ENCODE measurements at regions not wholly inside any gene's neighbourhood (a gene's known extent, or its start where the extent isn't known, plus 50 kb on each side); places are given as distances from the start of the nearest gene placed in this dataset.

DNA sequence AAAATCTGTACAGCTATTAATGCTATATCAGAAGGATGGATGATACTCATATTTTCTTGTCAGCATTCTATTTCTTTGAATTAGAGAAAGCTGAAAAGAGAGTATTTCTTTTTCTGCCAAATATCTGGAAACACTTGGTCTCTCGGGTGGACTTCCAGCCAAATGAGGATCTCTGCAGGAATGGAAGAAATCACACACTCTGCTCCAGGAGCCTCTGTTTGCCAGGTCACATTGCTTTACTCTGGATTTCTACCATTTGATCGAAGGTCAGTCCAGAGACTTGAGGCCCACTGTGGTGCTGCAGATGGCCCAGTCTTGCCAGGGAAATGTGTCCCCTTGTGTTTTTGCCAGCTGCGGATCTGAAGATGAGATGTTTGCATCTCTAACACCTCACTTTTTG is 154.1 kb downstream of the PCSK1 start:
- Histone ChIP-seq H3K4me1 (replicated peaks in 1 of 4; ENCODE audit: control insufficient read depth in 3 of 4, insufficient read depth in 4 of 4, low read length in 3 of 4) (no peaks in the 10 kb centered on the region), H3K79me1 (ENCODE audit: low read depth, low read length) (no peaks in the 10 kb centered on the region), H4K5ac (ENCODE audit: insufficient read length, low read depth, low read length) (no peak overlapping the region), H3K27me3 (replicated peaks in 1 of 4; ENCODE audit: control insufficient read depth in 3 of 4, extremely low read depth in 1 of 4, insufficient read depth in 3 of 4, low read length in 3 of 4) (peaks cover 0 to 1% (median 0%) of the 10 kb centered on the region in 4 experiments; a peak in 1 of 7 replicates), H3K14ac (ENCODE audit: insufficient read length) (no peak overlapping the region), H4K8ac (ENCODE audit: extremely low read depth, insufficient read depth, low read length) (no peak overlapping the region; the same call in 1 of the 2 replicates), H3K23ac (ENCODE audit: insufficient read length) (no peak overlapping the region), H2AK5ac (ENCODE audit: low read depth, low read length) (no peak overlapping the region), H2BK20ac (ENCODE audit: low read length) (no peak overlapping the region), H3K27ac (ENCODE audit: low read depth, low read length) (no peak overlapping the region), H2BK15ac (ENCODE audit: low read length) (no peak overlapping the region), H3K23me2 (ENCODE audit: low read depth, low read length) (no peaks in the 10 kb centered on the region; the same call in 1 of the 2 replicates), H2BK5ac (ENCODE audit: low read depth, low read length) (no peak overlapping the region), H4K20me1 (replicated peaks in 1 of 2; ENCODE audit: control insufficient read depth in 1 of 2, insufficient read depth in 2 of 2, low read length in 2 of 2) (no peaks in the 10 kb centered on the region), H2BK12ac (ENCODE audit: low read depth, low read length) (no peak overlapping the region), H3K79me2 (ENCODE audit: control insufficient read depth in 1 of 2, insufficient read depth in 2 of 2, low read length in 2 of 2) (no peaks in the 10 kb centered on the region), H3K56ac (replicated peaks; ENCODE audit: insufficient read length, low read depth, low read length) (no peak overlapping the region), H3K18ac (ENCODE audit: extremely low read depth, low read length) (no peak overlapping the region), H3K9ac (replicated peaks in 1 of 4; ENCODE audit: extremely low read depth in 1 of 4, low read depth in 3 of 4, low read length in 3 of 4) (no peak overlapping the region), H2BK120ac (replicated peaks; ENCODE audit: low read depth, low read length) (no peak overlapping the region), H2AFZ (ENCODE audit: low read length) (no peak overlapping the region), H4K91ac (replicated peaks; ENCODE audit: insufficient read length, low read length) (no peak overlapping the region), H3K9me3 (ENCODE audit: insufficient read depth in 2 of 2, low read depth in 1 of 2, low read length in 1 of 2) (no peaks in the 10 kb centered on the region), H3K36me3 (ENCODE audit: control insufficient read depth in 2 of 4, insufficient read depth in 4 of 4, low read length in 3 of 4) (no peaks in the 10 kb centered on the region), H3K4me2 (ENCODE audit: insufficient read depth in 1 of 2, low read depth in 2 of 2, low read length in 2 of 2) (no peak overlapping the region), H3K4ac (replicated peaks; ENCODE audit: insufficient read length, low read depth, low read length) (no peak overlapping the region), H3K4me3 (ENCODE audit: extremely low read depth in 1 of 4, insufficient read depth in 2 of 4, low read depth in 3 of 4, low read length in 4 of 4) (no peak overlapping the region)
- DNase-seq (ENCODE audit: low read depth in 1 of 2, low spot score in 2 of 2) (no peak), FAIRE-seq (no peak)
- ChIA-PET CTCF (ENCODE audit: partially characterized antibody) (interaction anchor here (0.8 to 1.0 kb wide), 2 partner anchors 58 to 71 kb away, joined by 3 read pairs; no protein-coding TSS in a partner anchor), POLR2A (ENCODE audit: partially characterized antibody) (no interaction called here)
- TF ChIP-seq ZNF274 (IDR thresholded peaks at IDR 0.05; ENCODE audit: borderline replicate concordance, extremely low read depth, low read length) (no peak), SRF (IDR thresholded peaks at IDR 0.05; ENCODE audit: low read depth, low read length) (no peak), BRCA1 (IDR thresholded peaks at IDR 0.05; ENCODE audit: low read depth, low read length) (no peak), CEBPB (IDR thresholded peaks at IDR 0.05; ENCODE audit: low read depth, low read length) (no peak), SP1 (IDR thresholded peaks at IDR 0.05; ENCODE audit: low read depth, low read length) (no peak), SIN3A (conservative IDR thresholded peaks at IDR 0.05 in 1 of 2, IDR thresholded peaks at IDR 0.05 in 1 of 2; ENCODE audit: low read depth in 1 of 2, low read length in 2 of 2) (no peak), CREB1 (IDR thresholded peaks at IDR 0.05) (no peak), PHF8 (conservative IDR thresholded peaks at IDR 0.05; ENCODE audit: low read depth, low read length) (no peak), TEAD4 (IDR thresholded peaks at IDR 0.05; ENCODE audit: low read depth, low read length) (no peak), JUN (IDR thresholded peaks at IDR 0.05; ENCODE audit: low read depth, low read length) (no peak), CBX5 (IDR thresholded peaks at IDR 0.05; ENCODE audit: low read depth, low read length) (no peak)
- TF ChIP-seq, protein P1, sequence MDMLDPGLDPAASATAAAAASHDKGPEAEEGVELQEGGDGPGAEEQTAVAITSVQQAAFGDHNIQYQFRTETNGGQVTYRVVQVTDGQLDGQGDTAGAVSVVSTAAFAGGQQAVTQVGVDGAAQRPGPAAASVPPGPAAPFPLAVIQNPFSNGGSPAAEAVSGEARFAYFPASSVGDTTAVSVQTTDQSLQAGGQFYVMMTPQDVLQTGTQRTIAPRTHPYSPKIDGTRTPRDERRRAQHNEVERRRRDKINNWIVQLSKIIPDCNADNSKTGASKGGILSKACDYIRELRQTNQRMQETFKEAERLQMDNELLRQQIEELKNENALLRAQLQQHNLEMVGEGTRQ (IDR thresholded peaks at IDR 0.05; ENCODE audit: low read length) = no peak
- 94% methylated on average over 3 of the region's 3 CpGs; no CpG with 5 or more reads in 1 of the 2 experiments for WGBS, 2 experiments (ENCODE audit: extremely low coverage in 1 of 2, insufficient coverage in 1 of 2, insufficient read length in 1 of 2, insufficient replicate concordance in 2 of 2, low coverage in 1 of 2, low lambda C conversion rate in 2 of 2, missing lambda C conversion rate in 1 of 2)

All from H1 (cell line).